K562 (cell line): ENCODE measurements at regions not wholly inside any gene's neighbourhood (a gene's known extent, or its start where the extent isn't known, plus 50 kb on each side); places are given as distances from the start of the nearest gene placed in this dataset.

Experiments
- ATAC-seq: fragments of 200-7000 bp; cut with Tn5 transposase; 3 replicates; pipeline ENCODE4 v1.9.1; 2020; ENCODE audit warnings: moderate library complexity
- BruUV-seq: library from RNA; stranded (reverse); fragments of 400-500 nt; replicated peaks from 2 replicates; lab custom pipeline; 2021; lab: Mats Ljungman, UMichigan
- CTCF ChIA-PET: fragments of 300-600 bp; formaldehyde crosslinking; extraction: SDS; loops from one replicate; lab custom pipeline; 2021; ENCODE audit warnings: low intra/inter-chr PET ratio; lab: Yijun Ruan, JAX
- POLR2A ChIA-PET: fragments of 300-600, 350-650 bp; sonication (Branson Sonifier 250); formaldehyde crosslinking; extraction: SDS; loops from one replicate; lab custom pipeline; 2021; ENCODE audit warnings: antibody characterized with exemption, inconsistent platforms; lab: Yijun Ruan, JAX
- DNase-seq, 4 experiments: peaks; one replicate each; pipeline versions ENCODE4 v3.0.0 to v3.0.0-alpha.2; 2011 to 2018; ENCODE audit warnings: low spot score in 3 of 4, mixed read lengths in 3 of 4; ENCODE audit errors: extremely low read depth in 1 of 4
- FAIRE-seq: peaks from 2 replicates; lab custom pipeline; 2011; peaks lifted over from hg19 to GRCh38; lab: Jason Lieb, UNC
- H2AFZ ChIP-seq: 2 replicates; pipeline ENCODE4 v1.6.0; 2011; ENCODE audit warnings: low read depth, low read length, control low read depth, inconsistent platforms
- H3K27ac ChIP-seq: fragments of 200-600 bp; 3 replicates; pipeline ENCODE4 v1.8.0; 2011; ENCODE audit warnings: low read depth, mild to moderate bottlenecking, control low read depth, inconsistent platforms, low read length, moderate library complexity, mixed read lengths; ENCODE audit errors: extremely low read depth
- H3K27me3 ChIP-seq, 2 experiments: fragments of 300-600 bp in 1 of 2; 2 replicates in 1 of 2; 3 replicates in 1 of 2; pipeline versions ENCODE4 v1.6.0 to v1.8.0; 2011; ENCODE audit warnings: inconsistent platforms in 2 of 2, low read length in 2 of 2, mild to moderate bottlenecking in 1 of 2, mixed read lengths in 1 of 2, moderate library complexity in 1 of 2; ENCODE audit not compliant: control insufficient read depth in 2 of 2, insufficient read depth in 2 of 2
- H3K36me3 ChIP-seq: fragments of 300-600 bp; 3 replicates; pipeline ENCODE4 v1.8.0; 2011; ENCODE audit warnings: mild to moderate bottlenecking, low read length, inconsistent platforms; ENCODE audit not compliant: control insufficient read depth, insufficient read depth
- H3K4me1 ChIP-seq, 2 experiments: fragments of 200-600 bp in 1 of 2; replicated peaks in 1 of 2; 2 replicates in 1 of 2; 3 replicates in 1 of 2; pipeline versions ENCODE4 v1.5.1 to v1.8.0; 2011; ENCODE audit warnings: inconsistent platforms in 2 of 2, low read length in 2 of 2, mild to moderate bottlenecking in 1 of 2, mixed read lengths in 1 of 2, moderate library complexity in 1 of 2; ENCODE audit not compliant: control insufficient read depth in 2 of 2, insufficient read depth in 2 of 2
- H3K4me2 ChIP-seq: 2 replicates; pipeline ENCODE4 v1.6.1; 2011; ENCODE audit warnings: low read length, control low read depth, inconsistent platforms, mixed read lengths; ENCODE audit not compliant: insufficient read depth
- H3K4me3 ChIP-seq: fragments of 200-600 bp; sonication (generic), shearing (Covaris generic); 2 replicates; pipeline ENCODE4 v1.5.1; 2016; ENCODE audit warnings: control low read depth, inconsistent platforms
- H3K79me2 ChIP-seq: fragments of 200-600 bp; 3 replicates; pipeline ENCODE4 v1.8.0; 2011; ENCODE audit warnings: low read length, inconsistent platforms; ENCODE audit not compliant: control insufficient read depth, insufficient read depth
- H3K9ac ChIP-seq, 2 experiments: 2 replicates each; pipeline versions ENCODE4 v1.6.0 to v1.6.1; 2011; ENCODE audit warnings: low read depth in 2 of 2, low read length in 2 of 2, control low read depth in 1 of 2, inconsistent platforms in 1 of 2, mild to moderate bottlenecking in 1 of 2, mixed read lengths in 1 of 2; ENCODE audit not compliant: insufficient read depth in 1 of 2
- H3K9me1 ChIP-seq: one replicate; pipeline ENCODE4 v1.6.0; 2011; ENCODE audit warnings: inconsistent platforms, mild to moderate bottlenecking, low read length, moderate library complexity; ENCODE audit not compliant: control insufficient read depth, insufficient read depth
- H3K9me3 ChIP-seq: replicated peaks from 2 replicates; pipeline ENCODE4 v1.5.1; 2011; ENCODE audit warnings: low read depth, low read length, inconsistent platforms; ENCODE audit not compliant: control insufficient read depth, insufficient read depth
- H4K20me1 ChIP-seq: replicated peaks from 2 replicates; pipeline ENCODE4 v1.6.1; 2011; ENCODE audit warnings: low read length, inconsistent platforms, mixed read lengths; ENCODE audit not compliant: control insufficient read depth, insufficient read depth
- ATF4 ChIP-seq: fragments of 450-650 bp; formaldehyde crosslinking; IDR thresholded peaks from 2 replicates; pipeline ENCODE4 v1.4.0; 2022; ENCODE audit warnings: mild to moderate bottlenecking, moderate library complexity
- BCOR ChIP-seq: fragments of 450-650 bp; IDR thresholded peaks from 2 replicates; pipeline ENCODE4 v1.6.1; 2016
- ESRRA ChIP-seq: fragments of 450-650 bp; IDR thresholded peaks from 2 replicates; pipeline ENCODE4 v1.6.1; 2014; ENCODE audit warnings: low read depth, mild to moderate bottlenecking, moderate library complexity, borderline replicate concordance
- FOXK1 ChIP-seq: sonication (generic); formaldehyde crosslinking; IDR thresholded peaks from 2 replicates; pipeline ENCODE4 v1.8.0; 2022; ENCODE audit warnings: missing genetic modification reagents, mild to moderate bottlenecking, borderline replicate concordance
- POU5F1 ChIP-seq: fragments of 150-350 bp; IDR thresholded peaks from 2 replicates; pipeline ENCODE4 v1.6.1; 2014; ENCODE audit warnings: borderline replicate concordance, low read length, low read depth, mild to moderate bottlenecking; ENCODE audit not compliant: partially characterized antibody
- RBM25 ChIP-seq: fragments of 200-400 bp; formaldehyde crosslinking; IDR thresholded peaks from 2 replicates; pipeline ENCODE4 v1.6.1; 2018; ENCODE audit warnings: low read length, low read depth, moderate library complexity; ENCODE audit not compliant: severe bottlenecking
- SPI1 ChIP-seq: IDR thresholded peaks from 2 replicates; pipeline ENCODE4 v1.6.1; 2011; ENCODE audit warnings: low read depth, low read length, control low read depth, borderline replicate concordance
- WGBS: fragments of 100-300 bp; shearing (Covaris generic); methylation state at CpG from one replicate; pipeline ENCODE4 v1.1.6; 2016; ENCODE audit warnings: low coverage, mixed read lengths; ENCODE audit not compliant: insufficient coverage; ENCODE audit errors: missing lambda C conversion rate; 5-methylcytosine and 5-hydroxymethylcytosine counted together
- in situ Hi-C: fragments of 300-500 bp; cut with MboI; formaldehyde crosslinking; loops from 4 replicates; pipeline ENCODE4 v1.15.0; 2018; ENCODE audit warnings: inconsistent platforms, mixed read lengths
- intact Hi-C: fragments of 100-400 bp; cut with micrococcal nuclease; formaldehyde crosslinking; loops from 2 replicates; pipeline ENCODE4 v1.14.2; 2022
- TF ChIP-seq, protein P1 (sequence below): fragments of 450-650 bp; IDR thresholded peaks from 2 replicates; pipeline ENCODE4 v1.6.1; 2016

GRCh38 chr1:30372792-30373433, 350.5 kb downstream of the MATN1 start (continued):
- TF ChIP-seq RBM25: peak; percentile 71
- no peak for TF ChIP-seq FOXK1 (CRISPR knock-in tag)
- peak; percentile 84 for TF ChIP-seq BCOR

DNA sequence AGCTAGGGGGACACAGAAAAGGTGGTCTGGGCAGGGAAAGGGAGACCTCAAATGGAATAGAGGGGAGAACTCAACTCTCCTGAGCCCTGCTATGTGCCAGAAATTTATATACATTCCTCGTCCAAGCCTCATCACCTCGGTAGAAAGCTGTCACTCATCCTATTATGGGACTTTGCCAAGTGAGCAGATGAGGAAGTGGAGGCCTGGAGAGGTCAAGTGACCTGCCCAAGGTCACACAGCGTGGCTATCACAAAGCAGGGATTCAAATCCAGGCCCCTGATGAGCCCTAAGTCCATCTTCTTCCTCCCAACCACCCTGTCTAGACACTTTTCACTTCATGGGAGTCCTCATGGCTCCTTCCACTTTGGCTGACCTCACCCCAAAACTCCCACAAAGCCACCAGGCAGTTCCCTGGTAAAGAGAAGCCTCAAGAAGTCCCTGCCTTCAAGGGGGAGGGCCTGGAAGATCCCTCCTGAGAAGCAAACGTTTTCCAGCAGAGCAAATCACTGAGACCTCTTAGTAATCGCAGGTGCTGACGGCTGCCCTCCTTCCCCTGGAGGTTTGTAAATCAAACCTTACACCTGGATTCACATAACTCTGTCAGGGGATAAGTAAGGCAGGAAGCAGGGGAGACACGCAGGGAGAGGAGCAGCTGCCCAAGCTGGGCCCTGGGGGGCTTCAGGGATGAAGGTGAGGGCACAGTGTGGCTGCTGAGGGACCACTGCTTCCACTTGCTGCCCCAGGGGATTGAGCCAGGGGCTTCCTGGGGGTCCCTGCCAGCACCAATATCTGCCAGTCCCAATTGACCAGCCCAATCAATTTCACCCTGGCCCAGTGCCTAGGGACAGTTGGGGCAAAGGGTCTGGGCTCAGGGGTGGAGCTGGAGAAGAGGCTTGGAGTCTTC, 351.2 kb downstream of the MATN1 start:
- Histone ChIP-seq H3K4me3 (no peak overlapping the region), H3K27me3 (peaks cover 3 to 49% of the 10 kb centered on the region in 2 experiments; a peak in 2 of 5 replicates), H3K9me3 (no peaks in the 10 kb centered on the region), H3K27ac (no peak overlapping the region), H4K20me1 (peaks cover 4% of the 10 kb centered on the region; the same call in 1 of the 2 replicates), H3K4me1 (no peaks in the 10 kb centered on the region), H3K79me2 (no peaks in the 10 kb centered on the region), H2AFZ (no peak overlapping the region), H3K36me3 (no peaks in the 10 kb centered on the region), H3K9me1 (no peaks in the 10 kb centered on the region), H3K9ac (0 out of 4 replicates have a peak overlapping the region, but pooled peaks of 1 of the 2 experiments have one; percentile 13), H3K4me2 (no peak overlapping the region)
- TF ChIP-seq ESRRA: peak; percentile 57; the same call in 1 of the 2 replicates
- no peak for TF ChIP-seq POU5F1
- TF ChIP-seq SPI1: 0 out of 2 replicates have a peak, but pooled peaks have one; percentile 37
- TF ChIP-seq, protein P1, sequence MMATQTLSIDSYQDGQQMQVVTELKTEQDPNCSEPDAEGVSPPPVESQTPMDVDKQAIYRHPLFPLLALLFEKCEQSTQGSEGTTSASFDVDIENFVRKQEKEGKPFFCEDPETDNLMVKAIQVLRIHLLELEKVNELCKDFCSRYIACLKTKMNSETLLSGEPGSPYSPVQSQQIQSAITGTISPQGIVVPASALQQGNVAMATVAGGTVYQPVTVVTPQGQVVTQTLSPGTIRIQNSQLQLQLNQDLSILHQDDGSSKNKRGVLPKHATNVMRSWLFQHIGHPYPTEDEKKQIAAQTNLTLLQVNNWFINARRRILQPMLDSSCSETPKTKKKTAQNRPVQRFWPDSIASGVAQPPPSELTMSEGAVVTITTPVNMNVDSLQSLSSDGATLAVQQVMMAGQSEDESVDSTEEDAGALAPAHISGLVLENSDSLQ: peak; percentile 58
- no peak for TF ChIP-seq ATF4 (CRISPR knock-in tag)
- POLR2A ChIA-PET: interaction anchor here (0.6 kb wide), 2 partner anchors 9 to 1761 kb away, joined by 3 read pairs; no protein-coding TSS in a partner anchor
- CTCF ChIA-PET: no interaction called here
- DNase-seq (no peak), ATAC-seq (no peak), FAIRE-seq (no peak)
- 0% methylated on average over 7 of the region's 7 CpGs for WGBS
- in situ Hi-C loops (no loop called here), intact Hi-C loops (no loop called here)
- no TSS peak for BruUV-seq
